ENCODE measurements at regions not wholly inside any gene's neighbourhood (a gene's known extent, or its start where the extent isn't known, plus 50 kb on each side); places are given as distances from the start of the nearest gene placed in this dataset.
A peak's percentile ranks its signal among the peaks of the same experiment; 100 is the strongest.

- DNase-seq (ENCODE audit: insufficient read length, low spot score) (peak; percentile 11), FAIRE-seq (no peak)
- TF ChIP-seq POLR2AphosphoS5 (IDR thresholded peaks at IDR 0.05; ENCODE audit: low read depth, low read length) (no peak), POU2F2 (IDR thresholded peaks at IDR 0.05; ENCODE audit: low read depth, low read length) (no peak), TAF1 (IDR thresholded peaks at IDR 0.05; ENCODE audit: low read depth, low read length) (no peak), SPI1 (IDR thresholded peaks at IDR 0.05; ENCODE audit: low read depth, low read length) (no peak), POLR2A (IDR thresholded peaks at IDR 0.05; ENCODE audit: low read depth, low read length) (no peak), PAX5 (IDR thresholded peaks at IDR 0.05; ENCODE audit: insufficient read depth, low read length, severe bottlenecking) (no peak)
These were observed 99.5 kb upstream of the KCNMB2 start for GRCh38 chr3:178436773-178437172.

- no peak for DNase-seq (ENCODE audit: insufficient read length, low spot score)
- no peak for FAIRE-seq
- no peak for TF ChIP-seq SPI1 (IDR thresholded peaks at IDR 0.05; ENCODE audit: low read depth, low read length)
- TF ChIP-seq POLR2AphosphoS5 (IDR thresholded peaks at IDR 0.05; ENCODE audit: low read depth, low read length) = no peak
- TF ChIP-seq POU2F2 (IDR thresholded peaks at IDR 0.05; ENCODE audit: low read depth, low read length) = no peak
- no peak for TF ChIP-seq PAX5 (IDR thresholded peaks at IDR 0.05; ENCODE audit: insufficient read depth, low read length, severe bottlenecking)
- TF ChIP-seq TAF1 (IDR thresholded peaks at IDR 0.05; ENCODE audit: low read depth, low read length) = no peak
- TF ChIP-seq POLR2A (IDR thresholded peaks at IDR 0.05; ENCODE audit: low read depth, low read length) = no peak
These were observed 99.0 kb upstream of the KCNMB2 start for GRCh38 chr3:178437236-178437635.

- no peak for DNase-seq (ENCODE audit: insufficient read length, low spot score)
- no peak for FAIRE-seq
- TF ChIP-seq POU2F2 (IDR thresholded peaks at IDR 0.05; ENCODE audit: low read depth, low read length) = no peak
- TF ChIP-seq PAX5 (IDR thresholded peaks at IDR 0.05; ENCODE audit: insufficient read depth, low read length, severe bottlenecking) = no peak
These were observed 96.7 kb upstream of the KCNMB2 start for GRCh38 chr3:178439504-178439903.

- no peak for DNase-seq (ENCODE audit: insufficient read length, low spot score)
- no peak for TF ChIP-seq SPI1 (IDR thresholded peaks at IDR 0.05; ENCODE audit: low read depth, low read length)
- no peak for TF ChIP-seq POLR2AphosphoS5 (IDR thresholded peaks at IDR 0.05; ENCODE audit: low read depth, low read length)
- TF ChIP-seq TAF1 (IDR thresholded peaks at IDR 0.05; ENCODE audit: low read depth, low read length) = no peak
- TF ChIP-seq PAX5 (IDR thresholded peaks at IDR 0.05; ENCODE audit: insufficient read depth, low read length, severe bottlenecking) = no peak
- no peak for TF ChIP-seq POLR2A (IDR thresholded peaks at IDR 0.05; ENCODE audit: low read depth, low read length)
- FAIRE-seq = no peak
These were observed 96.2 kb upstream of the KCNMB2 start for GRCh38 chr3:178440043-178440442.

GRCh38 chr3:178443634-178444033 is 92.6 kb upstream of the KCNMB2 start:
- FAIRE-seq (no peak), DNase-seq (ENCODE audit: insufficient read length, low spot score) (no peak)
- TF ChIP-seq POLR2AphosphoS5 (IDR thresholded peaks at IDR 0.05; ENCODE audit: low read depth, low read length) (no peak), POLR2A (IDR thresholded peaks at IDR 0.05; ENCODE audit: low read depth, low read length) (no peak), SPI1 (IDR thresholded peaks at IDR 0.05; ENCODE audit: low read depth, low read length) (no peak), TAF1 (IDR thresholded peaks at IDR 0.05; ENCODE audit: low read depth, low read length) (no peak), POU2F2 (IDR thresholded peaks at IDR 0.05; ENCODE audit: low read depth, low read length) (no peak), PAX5 (IDR thresholded peaks at IDR 0.05; ENCODE audit: insufficient read depth, low read length, severe bottlenecking) (no peak)

- DNase-seq (ENCODE audit: insufficient read length, low spot score) = no peak
- TF ChIP-seq POU2F2 (IDR thresholded peaks at IDR 0.05; ENCODE audit: low read depth, low read length) (no peak), PAX5 (IDR thresholded peaks at IDR 0.05; ENCODE audit: insufficient read depth, low read length, severe bottlenecking) (no peak), POLR2AphosphoS5 (IDR thresholded peaks at IDR 0.05; ENCODE audit: low read depth, low read length) (no peak), POLR2A (IDR thresholded peaks at IDR 0.05; ENCODE audit: low read depth, low read length) (no peak), TAF1 (IDR thresholded peaks at IDR 0.05; ENCODE audit: low read depth, low read length) (no peak), SPI1 (IDR thresholded peaks at IDR 0.05; ENCODE audit: low read depth, low read length) (no peak)
- no peak for FAIRE-seq
These were observed 91.1 kb upstream of the KCNMB2 start for GRCh38 chr3:178445139-178445538.

GRCh38 chr3:178446059-178446458 is 90.2 kb upstream of the KCNMB2 start:
- FAIRE-seq (no peak), DNase-seq (ENCODE audit: insufficient read length, low spot score) (no peak)
- TF ChIP-seq POLR2AphosphoS5 (IDR thresholded peaks at IDR 0.05; ENCODE audit: low read depth, low read length) = no peak
- no peak for TF ChIP-seq PAX5 (IDR thresholded peaks at IDR 0.05; ENCODE audit: insufficient read depth, low read length, severe bottlenecking)
- no peak for TF ChIP-seq POU2F2 (IDR thresholded peaks at IDR 0.05; ENCODE audit: low read depth, low read length)
- no peak for TF ChIP-seq SPI1 (IDR thresholded peaks at IDR 0.05; ENCODE audit: low read depth, low read length)
- no peak for TF ChIP-seq TAF1 (IDR thresholded peaks at IDR 0.05; ENCODE audit: low read depth, low read length)

- TF ChIP-seq PAX5 (IDR thresholded peaks at IDR 0.05; ENCODE audit: insufficient read depth, low read length, severe bottlenecking) = no peak
- no peak for TF ChIP-seq TAF1 (IDR thresholded peaks at IDR 0.05; ENCODE audit: low read depth, low read length)
- TF ChIP-seq POLR2A (IDR thresholded peaks at IDR 0.05; ENCODE audit: low read depth, low read length) = no peak
- TF ChIP-seq POU2F2 (IDR thresholded peaks at IDR 0.05; ENCODE audit: low read depth, low read length) = no peak
- TF ChIP-seq POLR2AphosphoS5 (IDR thresholded peaks at IDR 0.05; ENCODE audit: low read depth, low read length) = no peak
- no peak for TF ChIP-seq SPI1 (IDR thresholded peaks at IDR 0.05; ENCODE audit: low read depth, low read length)
- DNase-seq (ENCODE audit: insufficient read length, low spot score) (no peak), FAIRE-seq (no peak)
These were observed 85.8 kb upstream of the KCNMB2 start for GRCh38 chr3:178450476-178450875.

GRCh38 chr3:178451799-178452198 is 84.4 kb upstream of the KCNMB2 start:
- DNase-seq (ENCODE audit: insufficient read length, low spot score) (no peak), FAIRE-seq (no peak)
- TF ChIP-seq TAF1 (IDR thresholded peaks at IDR 0.05; ENCODE audit: low read depth, low read length) = no peak
- no peak for TF ChIP-seq SPI1 (IDR thresholded peaks at IDR 0.05; ENCODE audit: low read depth, low read length)
- no peak for TF ChIP-seq POU2F2 (IDR thresholded peaks at IDR 0.05; ENCODE audit: low read depth, low read length)
- no peak for TF ChIP-seq POLR2AphosphoS5 (IDR thresholded peaks at IDR 0.05; ENCODE audit: low read depth, low read length)

- no peak for DNase-seq (ENCODE audit: insufficient read length, low spot score)
- TF ChIP-seq POU2F2 (IDR thresholded peaks at IDR 0.05; ENCODE audit: low read depth, low read length) (no peak), POLR2A (IDR thresholded peaks at IDR 0.05; ENCODE audit: low read depth, low read length) (no peak), PAX5 (IDR thresholded peaks at IDR 0.05; ENCODE audit: insufficient read depth, low read length, severe bottlenecking) (no peak), TAF1 (IDR thresholded peaks at IDR 0.05; ENCODE audit: low read depth, low read length) (no peak), SPI1 (IDR thresholded peaks at IDR 0.05; ENCODE audit: low read depth, low read length) (no peak), POLR2AphosphoS5 (IDR thresholded peaks at IDR 0.05; ENCODE audit: low read depth, low read length) (no peak)
- no peak for FAIRE-seq
These were observed 81.5 kb upstream of the KCNMB2 start for GRCh38 chr3:178454726-178455125.

All from GM12891 (cell line).